Hepatocyte (in vitro differentiated cells): ENCODE measurements at regions not wholly inside any gene's neighbourhood (a gene's known extent, or its start where the extent isn't known, plus 50 kb on each side); places are given as distances from the start of the nearest gene placed in this dataset.

Source experiments
- DNase-seq: peaks from one replicate; pipeline ENCODE4 v3.0.0-alpha.2; 2016; ENCODE audit warnings: low spot score
- H2AFZ ChIP-seq: fragments of 200-600 bp; sonication (generic); 2 replicates; pipeline ENCODE4 v1.6.0; 2016; ENCODE audit warnings: antibody characterized with exemption, mild to moderate bottlenecking
- H3K27ac ChIP-seq: fragments of 200-600 bp; sonication (generic); 2 replicates; pipeline ENCODE4 v1.5.1; 2016; ENCODE audit warnings: mild to moderate bottlenecking
- H3K27me3 ChIP-seq: fragments of 200-600 bp; sonication (generic); 2 replicates; pipeline ENCODE4 v1.6.1; 2016
- H3K36me3 ChIP-seq: fragments of 200-600 bp; sonication (generic); replicated peaks from 2 replicates; pipeline ENCODE4 v1.5.1; 2016; ENCODE audit warnings: low read depth; ENCODE audit not compliant: insufficient read depth
- H3K4me1 ChIP-seq: fragments of 200-600 bp; sonication (generic); 2 replicates; pipeline ENCODE4 v1.5.1; 2016; ENCODE audit warnings: mild to moderate bottlenecking, moderate library complexity; ENCODE audit not compliant: insufficient read depth
- H3K4me2 ChIP-seq: fragments of 200-600 bp; sonication (generic); 2 replicates; pipeline ENCODE4 v1.6.0; 2016
- H3K4me3 ChIP-seq: fragments of 200-600 bp; sonication (generic); 2 replicates; pipeline ENCODE4 v1.5.1; 2016; ENCODE audit warnings: mild to moderate bottlenecking
- H3K79me2 ChIP-seq: fragments of 200-600 bp; sonication (generic); 2 replicates; pipeline ENCODE4 v1.6.0; 2017; ENCODE audit warnings: mild to moderate bottlenecking
- H3K9me2 ChIP-seq: fragments of 200-600 bp; sonication (generic); replicated peaks from 2 replicates; pipeline ENCODE4 v1.6.0; 2017; ENCODE audit warnings: mild to moderate bottlenecking; ENCODE audit not compliant: insufficient read depth
- H3K9me3 ChIP-seq: fragments of 200-600 bp; sonication (generic); 2 replicates; pipeline ENCODE4 v1.5.1; 2016; ENCODE audit warnings: low read depth, mild to moderate bottlenecking
- H4K20me1 ChIP-seq: fragments of 200-600 bp; sonication (generic); 2 replicates; pipeline ENCODE4 v1.6.0; 2016; ENCODE audit warnings: mild to moderate bottlenecking; ENCODE audit not compliant: insufficient read depth, poor library complexity, severe bottlenecking
- CTCF ChIP-seq: fragments of 200-600 bp; sonication (generic); IDR thresholded peaks from 2 replicates; pipeline ENCODE4 v1.5.1; 2016; ENCODE audit warnings: antibody characterized with exemption, mild to moderate bottlenecking; ENCODE audit not compliant: poor library complexity
- EZH2 ChIP-seq: fragments of 200-600 bp; sonication (generic); IDR thresholded peaks from 2 replicates; pipeline ENCODE4 v1.6.1; 2016; ENCODE audit warnings: antibody characterized with exemption, mild to moderate bottlenecking, borderline replicate concordance
- EZH2phosphoT487 ChIP-seq: fragments of 200-600 bp; sonication (generic); IDR thresholded peaks from one replicate; pipeline ENCODE4 v1.6.1; 2018; ENCODE audit warnings: antibody characterized with exemption, mild to moderate bottlenecking, low read depth, moderate library complexity; ENCODE audit not compliant: unreplicated experiment, severe bottlenecking
- WGBS: methylation state at CpG from one replicate; pipeline ENCODE4 v1.1.6; 2016; ENCODE audit warnings: low lambda C conversion rate; ENCODE audit errors: missing lambda C conversion rate; 5-methylcytosine and 5-hydroxymethylcytosine counted together

DNA sequence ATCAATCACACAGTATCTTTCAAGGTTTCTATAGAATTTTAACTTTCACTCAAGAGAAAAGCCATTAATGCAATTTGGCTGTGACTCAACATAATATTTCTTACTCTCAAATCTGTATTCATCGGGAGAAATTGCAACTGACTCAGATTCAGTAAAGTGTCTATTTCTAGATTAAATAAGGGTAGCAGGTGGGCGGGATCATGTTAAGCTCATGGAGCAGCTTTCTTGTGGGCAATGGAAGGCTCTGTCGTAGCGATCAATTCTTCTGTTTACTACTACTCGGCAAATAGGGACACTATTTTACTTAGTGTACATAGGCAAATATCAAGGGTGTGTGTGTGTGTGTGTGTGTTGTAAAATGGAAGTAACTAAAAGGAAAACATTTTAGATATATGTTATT is 423.6 kb upstream of the NEGR1 start:
- Histone ChIP-seq H3K9me3 (no peaks in the 10 kb centered on the region), H3K4me3 (no peak overlapping the region), H2AFZ (no peak overlapping the region), H3K4me1 (no peaks in the 10 kb centered on the region), H3K27me3 (no peaks in the 10 kb centered on the region), H4K20me1 (no peaks in the 10 kb centered on the region), H3K79me2 (no peaks in the 10 kb centered on the region), H3K36me3 (no peaks in the 10 kb centered on the region), H3K4me2 (no peak overlapping the region), H3K9me2 (no peaks in the 10 kb centered on the region), H3K27ac (no peak overlapping the region)
- 90% methylated on average over 5 of the region's 5 CpGs for WGBS
- TF ChIP-seq CTCF: no peak
- TF ChIP-seq EZH2: no peak
- TF ChIP-seq EZH2phosphoT487: no peak
- no peak for DNase-seq

DNA sequence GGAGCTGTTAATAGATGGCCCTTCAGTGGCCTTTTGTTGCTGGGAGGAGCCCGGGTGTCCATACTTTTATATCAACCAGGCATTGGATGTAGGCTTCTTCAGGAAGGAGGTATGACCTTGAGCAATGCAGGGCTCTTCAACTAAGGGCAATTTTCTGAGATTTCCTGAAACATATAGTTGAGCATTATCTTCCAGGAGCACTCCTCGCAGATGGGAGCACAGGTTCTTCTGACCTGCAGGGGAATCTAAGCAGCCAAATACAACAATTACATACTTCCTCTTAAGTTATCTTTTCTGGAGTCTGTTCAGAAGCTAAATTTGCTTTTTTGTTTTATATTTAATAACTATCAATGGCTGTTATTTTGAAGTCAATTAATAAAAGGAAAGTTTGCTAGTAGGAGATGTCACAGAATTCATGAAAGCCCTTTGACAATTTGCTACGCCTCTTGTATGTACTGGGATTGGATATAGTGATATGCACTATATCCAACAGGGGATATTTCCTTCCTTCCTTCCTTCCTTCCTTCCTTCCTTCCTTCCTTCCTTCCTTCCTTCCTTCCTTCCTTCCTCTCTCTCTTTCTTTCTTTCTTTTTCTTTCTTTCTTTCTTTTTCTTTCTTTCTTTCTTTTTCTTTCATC is 422.6 kb upstream of the NEGR1 start:
- no peak for DNase-seq
- 97% methylated on average over 3 of the region's 3 CpGs for WGBS
- H3K27ac ChIP-seq: no peak overlapping the region
- no peaks in the 10 kb centered on the region for H3K9me2 ChIP-seq
- no peak overlapping the region for H3K4me3 ChIP-seq
- H2AFZ ChIP-seq: no peak overlapping the region
- no peaks in the 10 kb centered on the region for H3K9me3 ChIP-seq
- no peaks in the 10 kb centered on the region for H3K79me2 ChIP-seq
- H3K36me3 ChIP-seq: no peaks in the 10 kb centered on the region
- TF ChIP-seq EZH2phosphoT487: no peak
- no peak for TF ChIP-seq CTCF
- TF ChIP-seq EZH2: no peak
- H3K27me3 ChIP-seq: no peaks in the 10 kb centered on the region
- no peaks in the 10 kb centered on the region for H4K20me1 ChIP-seq
- no peak overlapping the region for H3K4me2 ChIP-seq
- no peaks in the 10 kb centered on the region for H3K4me1 ChIP-seq

DNA sequence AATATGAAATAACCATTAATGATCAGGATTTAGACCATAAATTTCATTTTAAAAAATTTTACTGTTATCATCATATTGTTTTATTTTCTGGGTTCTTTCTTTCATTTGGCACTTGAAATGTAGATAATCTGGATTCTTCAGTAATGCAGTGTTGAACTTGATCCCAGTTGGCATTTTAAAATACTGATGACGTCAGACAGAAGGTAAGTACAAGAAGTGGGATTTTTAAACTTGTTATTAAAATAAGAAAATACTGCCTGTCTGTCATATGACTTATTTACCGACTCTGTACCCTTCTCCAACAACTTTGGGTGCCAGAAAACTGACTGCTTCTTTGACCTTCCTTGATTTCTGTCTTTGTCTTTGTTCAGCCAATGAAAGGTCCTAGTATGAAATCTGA is 415.1 kb upstream of the NEGR1 start:
- TF ChIP-seq CTCF: no peak
- no peak for TF ChIP-seq EZH2phosphoT487
- no peak for TF ChIP-seq EZH2
- 71% methylated on average over 2 of the region's 2 CpGs for WGBS

More for the DNA sequence above, 415.1 kb upstream of the NEGR1 start:
- H2AFZ ChIP-seq: no peak overlapping the region
- no peaks in the 10 kb centered on the region for H3K36me3 ChIP-seq
- DNase-seq: no peak
- H3K27ac ChIP-seq: no peak overlapping the region
- no peak overlapping the region for H3K4me2 ChIP-seq
- H3K9me2 ChIP-seq: no peaks in the 10 kb centered on the region
- H3K79me2 ChIP-seq: no peaks in the 10 kb centered on the region
- no peak overlapping the region for H3K4me3 ChIP-seq
- H4K20me1 ChIP-seq: no peaks in the 10 kb centered on the region
- H3K27me3 ChIP-seq: no peaks in the 10 kb centered on the region
- H3K4me1 ChIP-seq: no peaks in the 10 kb centered on the region
- no peaks in the 10 kb centered on the region for H3K9me3 ChIP-seq
